KOPT-K1 (cell line): ENCODE measurements at regions not wholly inside any gene's neighbourhood (a gene's known extent, or its start where the extent isn't known, plus 50 kb on each side); places are given as distances from the start of the nearest gene placed in this dataset.

Source experiments
- H3K27ac ChIP-seq: fragments of 200-600 bp; sonication (generic); 2 replicates; pipeline ENCODE4 v1.5.1; 2016; ENCODE audit warnings: antibody characterized with exemption, mild to moderate bottlenecking, low read depth, low read length; ENCODE audit not compliant: poor library complexity, severe bottlenecking
- H3K36me3 ChIP-seq: fragments of 200-600 bp; sonication (generic); 2 replicates; pipeline ENCODE4 v1.5.1; 2017; ENCODE audit warnings: antibody characterized with exemption, mild to moderate bottlenecking, low read length, moderate library complexity; ENCODE audit not compliant: insufficient read depth
- H3K9me3 ChIP-seq: fragments of 200-600 bp; sonication (generic); 2 replicates; pipeline ENCODE4 v1.5.1; 2017; ENCODE audit warnings: antibody characterized with exemption, low read length, mild to moderate bottlenecking; ENCODE audit not compliant: insufficient read depth, poor library complexity, severe bottlenecking

DNA sequence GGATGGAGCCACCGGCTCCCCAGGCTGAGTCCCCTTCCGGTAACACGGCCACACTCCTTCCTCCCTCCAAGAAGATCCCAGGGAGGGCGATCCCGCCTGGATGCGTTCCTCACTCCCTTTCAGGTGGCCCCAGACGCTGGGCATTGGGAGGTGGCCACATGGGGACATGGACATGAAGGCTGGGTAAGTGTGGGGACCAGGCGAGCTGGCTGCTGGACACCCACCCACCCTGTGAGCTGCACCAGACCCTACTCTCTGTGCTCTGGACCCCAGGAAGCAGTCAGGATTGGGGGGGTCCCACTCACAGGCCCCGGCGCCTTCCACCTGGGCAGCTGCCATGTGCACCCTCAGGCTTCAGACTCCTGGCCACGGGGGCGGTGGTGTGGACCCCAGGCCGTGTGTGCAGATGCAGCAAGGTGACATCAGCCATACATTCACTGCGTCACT lies 932.8 kb downstream of the BRD1 start:
- no peaks in the 10 kb centered on the region for H3K9me3 ChIP-seq
- no peaks in the 10 kb centered on the region for H3K36me3 ChIP-seq

DNA sequence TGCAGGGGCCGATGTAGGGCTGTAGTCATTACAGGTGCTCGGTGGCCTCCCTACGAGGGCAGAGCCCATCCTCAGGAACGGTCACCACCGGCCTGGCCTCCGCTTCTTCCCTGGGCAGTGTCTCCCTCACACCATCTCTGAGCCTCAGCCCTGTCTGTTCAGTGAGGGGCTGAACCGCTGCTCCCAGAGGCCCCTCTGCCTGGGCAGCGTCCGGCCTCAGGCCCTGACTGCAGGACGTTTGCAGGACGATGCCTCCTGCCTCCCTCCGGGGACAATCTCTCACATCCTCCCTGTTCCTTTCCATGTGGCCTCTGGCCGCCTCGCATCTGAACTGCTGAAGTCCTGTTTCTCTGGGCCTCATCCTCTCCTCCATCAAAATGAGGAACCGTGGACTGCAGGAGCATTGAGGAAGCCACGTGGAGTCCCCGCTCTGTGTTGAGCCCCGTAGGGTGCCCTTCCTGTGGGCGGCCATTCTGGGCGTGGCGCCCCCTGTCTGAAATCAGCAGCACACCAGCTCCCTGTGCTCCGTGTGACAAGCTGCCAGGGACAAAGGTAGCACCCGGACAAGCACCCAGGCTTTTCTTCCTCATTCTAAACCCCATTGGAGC lies 933.5 kb downstream of the BRD1 start:
- no peak overlapping the region for H3K27ac ChIP-seq
- no peaks in the 10 kb centered on the region for H3K9me3 ChIP-seq
- H3K36me3 ChIP-seq, result no peaks in the 10 kb centered on the region

More for the DNA sequence above, 932.8 kb downstream of the BRD1 start:
- no peak overlapping the region for H3K27ac ChIP-seq

DNA sequence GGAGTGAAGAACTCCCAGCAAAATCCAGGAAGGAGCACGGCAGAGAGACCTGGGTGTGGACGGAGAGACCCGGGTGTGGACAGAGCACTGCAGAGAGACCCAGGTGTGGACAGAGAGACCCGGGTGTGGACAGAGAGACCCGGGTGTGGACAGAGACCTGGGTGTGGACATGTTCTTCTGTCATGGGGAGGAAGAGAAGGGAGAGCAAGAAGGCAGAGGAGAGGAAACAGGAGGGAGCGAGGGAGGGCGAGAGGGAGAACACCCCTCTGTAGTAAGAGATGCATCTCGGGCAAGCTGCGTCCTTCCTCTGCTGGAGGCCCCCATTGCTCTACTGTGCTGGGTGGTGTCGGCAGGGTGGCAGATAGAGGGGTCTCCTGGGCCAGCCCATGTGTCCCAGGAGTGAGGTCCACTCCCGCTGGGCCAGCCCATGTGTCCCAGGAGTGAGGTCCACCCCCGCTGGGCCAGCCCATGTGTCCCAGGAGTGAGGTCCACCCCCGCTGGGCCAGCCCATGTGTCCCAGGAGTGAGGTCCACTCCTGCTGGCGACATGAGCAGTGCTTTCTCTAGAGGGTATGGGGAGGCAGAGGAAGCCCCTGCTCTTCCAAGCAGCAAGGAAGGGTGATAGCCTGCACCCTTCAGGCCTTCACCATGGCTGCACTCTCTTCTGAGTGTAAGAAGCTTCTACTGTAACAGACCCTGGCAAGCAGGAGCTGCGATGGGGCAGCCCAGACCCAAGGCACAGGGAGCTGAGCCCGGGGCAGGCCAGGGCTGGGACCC lies 934.2 kb downstream of the BRD1 start:
- Histone ChIP-seq H3K9me3 (no peaks in the 10 kb centered on the region), H3K27ac (no peak overlapping the region), H3K36me3 (no peaks in the 10 kb centered on the region)

DNA sequence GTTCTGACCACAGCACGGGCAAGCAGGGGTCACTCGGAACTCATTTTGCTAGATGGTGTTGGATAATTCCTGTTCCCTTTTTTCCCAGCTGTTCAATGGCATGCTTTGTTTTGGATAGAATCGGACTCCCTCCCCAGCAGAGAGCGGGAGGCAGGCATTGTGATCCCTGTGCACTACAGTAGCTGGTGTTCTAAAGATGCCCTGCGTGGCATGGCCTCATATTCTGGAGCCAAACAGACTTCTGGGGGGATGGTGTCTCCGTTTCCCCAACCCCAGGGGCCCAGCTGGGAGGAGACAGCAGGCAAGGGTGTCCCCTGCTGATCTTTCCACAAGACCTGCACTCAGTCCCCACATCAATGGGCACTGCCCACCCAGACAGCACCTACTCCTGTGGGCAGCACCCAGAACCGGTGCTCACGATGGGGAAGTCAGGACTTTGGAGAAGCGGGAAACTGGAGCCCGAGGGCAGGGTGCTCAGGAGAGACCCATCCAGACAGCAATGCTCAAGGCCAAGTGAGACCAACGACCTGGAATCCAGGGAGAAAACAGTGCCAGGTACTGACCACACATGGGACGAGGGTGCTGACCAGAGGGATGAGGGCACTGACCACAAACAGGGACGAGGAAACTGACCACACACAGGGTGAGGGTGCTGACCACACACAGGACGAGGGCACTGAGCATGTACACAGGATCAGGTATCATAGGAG lies 934.9 kb downstream of the BRD1 start:
- H3K27ac ChIP-seq, result no peak overlapping the region
- no peaks in the 10 kb centered on the region for H3K9me3 ChIP-seq
- H3K36me3 ChIP-seq, result no peaks in the 10 kb centered on the region

DNA sequence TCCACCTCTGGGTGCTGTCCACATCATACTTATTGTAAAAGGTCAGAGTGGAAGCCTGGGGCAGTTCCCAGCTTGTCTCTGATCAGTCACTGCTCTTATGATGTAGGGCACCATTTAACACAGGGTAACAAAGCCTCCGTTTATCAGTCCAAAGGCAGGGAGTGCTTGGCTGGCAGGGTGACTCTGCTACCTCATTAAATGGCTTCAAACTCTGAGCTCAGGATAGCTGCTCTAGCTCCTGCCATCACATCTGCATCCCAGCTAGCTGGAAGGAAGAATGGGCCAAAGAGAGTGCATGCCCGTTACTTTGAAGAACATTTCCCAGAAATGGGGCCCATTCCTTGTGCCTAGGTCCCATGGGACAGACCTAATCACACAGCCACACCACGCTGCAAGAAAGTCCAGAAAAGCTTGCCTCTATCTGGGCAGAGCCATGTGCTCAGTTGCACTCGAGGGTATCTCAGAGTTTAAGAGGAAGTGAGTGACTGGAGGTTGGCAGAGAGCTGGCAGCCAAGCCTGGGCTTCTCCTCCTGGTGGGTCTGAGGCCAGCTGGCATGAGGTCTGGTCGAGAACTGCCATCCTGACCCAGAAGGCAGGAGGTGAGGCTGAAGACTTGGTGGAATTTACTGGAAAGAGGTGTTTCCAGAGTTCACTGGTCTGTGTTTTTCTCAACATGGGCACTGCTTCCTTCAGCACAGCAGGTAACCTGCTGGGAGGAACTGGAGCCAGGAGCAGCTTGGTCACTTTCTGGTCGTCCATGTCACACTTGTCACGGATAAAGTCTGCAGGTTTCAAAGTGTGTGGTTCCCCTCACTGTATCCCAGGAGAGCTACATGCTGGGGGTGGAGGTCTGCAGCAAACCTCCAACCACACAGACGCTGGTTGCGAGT lies 935.7 kb downstream of the BRD1 start:
- H3K9me3 ChIP-seq, result no peaks in the 10 kb centered on the region
- H3K27ac ChIP-seq, result no peak overlapping the region
- H3K36me3 ChIP-seq, result no peaks in the 10 kb centered on the region

DNA sequence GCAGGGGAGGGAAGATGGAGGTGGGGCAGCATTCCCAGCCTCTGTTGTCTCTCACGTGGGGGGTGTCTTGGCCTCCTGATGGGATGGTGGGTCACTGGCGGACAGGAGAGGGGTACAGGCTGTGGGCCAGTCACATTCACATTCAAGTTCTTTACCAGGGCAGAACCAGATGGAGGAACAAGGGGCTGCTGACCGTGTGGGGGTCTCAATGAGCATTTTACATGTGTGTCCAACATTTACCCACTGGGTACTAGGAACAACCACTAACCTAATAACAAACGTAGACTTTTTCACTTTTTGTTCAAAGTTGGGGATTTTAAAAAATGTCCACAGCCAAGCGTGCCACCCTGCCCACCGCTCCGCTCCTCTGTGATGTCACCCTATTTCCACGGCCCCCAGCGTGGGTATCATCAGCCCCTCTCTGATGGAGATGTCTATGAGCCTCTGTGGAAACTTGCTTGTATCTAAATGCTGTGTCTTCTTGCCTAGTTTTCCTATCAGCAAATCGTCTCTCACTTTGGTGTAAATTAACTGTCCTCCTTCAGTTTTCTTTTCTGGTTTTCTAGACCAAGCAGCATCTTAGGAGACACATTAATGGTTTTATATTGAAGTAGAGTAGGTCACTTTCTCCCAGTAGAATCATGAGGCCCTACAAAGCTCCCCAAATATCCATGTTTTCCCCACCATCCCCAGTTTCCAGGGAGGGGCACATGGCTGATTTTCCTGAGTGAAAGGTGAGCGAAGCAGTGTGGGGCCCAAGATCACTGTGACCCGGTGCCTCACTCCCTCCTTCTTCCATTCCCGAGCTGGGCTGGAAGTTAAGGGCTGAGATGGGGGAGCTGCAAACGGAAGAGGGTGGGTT lies 936.7 kb downstream of the BRD1 start:
- Histone ChIP-seq H3K9me3 (no peaks in the 10 kb centered on the region), H3K36me3 (no peaks in the 10 kb centered on the region)

DNA sequence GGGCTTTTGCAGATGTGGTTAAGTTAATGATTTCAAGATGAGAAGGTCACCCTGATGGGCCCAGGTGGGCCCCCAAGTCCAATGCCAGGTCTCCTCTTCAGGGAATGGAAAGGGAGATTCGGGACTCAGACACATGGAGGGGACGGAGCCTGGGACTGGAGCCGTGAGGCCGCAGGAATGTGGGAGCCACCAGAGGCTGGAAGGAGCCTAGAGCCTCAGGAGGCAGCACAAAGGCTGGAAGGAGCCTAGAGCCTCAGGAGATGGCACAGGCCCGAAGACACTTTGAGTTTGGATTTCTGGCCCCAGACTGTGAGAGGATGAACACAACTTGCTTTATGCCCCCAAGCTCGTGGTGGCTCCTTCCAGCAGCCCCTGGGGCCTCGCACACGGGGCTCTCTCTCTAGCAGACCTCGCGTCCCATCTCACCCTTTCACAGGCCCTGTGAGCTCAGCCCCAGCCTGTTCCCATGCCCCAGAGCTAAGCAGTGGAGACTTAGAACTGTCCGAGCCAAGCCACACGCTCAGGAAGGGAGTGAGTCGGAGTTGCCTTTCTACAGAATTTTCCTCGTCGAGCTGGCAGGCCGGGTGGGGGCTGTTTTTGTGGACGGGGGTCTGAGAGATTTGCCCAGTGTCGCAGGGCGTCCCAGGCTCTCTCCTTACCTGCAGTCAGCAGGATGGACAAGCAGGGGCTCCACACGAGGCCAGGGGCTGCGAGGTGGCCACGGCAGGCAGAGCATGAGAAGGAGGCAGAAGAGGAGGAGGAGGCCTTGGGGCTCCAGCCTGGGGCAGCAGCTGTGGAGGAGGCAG lies 937.6 kb downstream of the BRD1 start:
- Histone ChIP-seq H3K36me3 (no peaks in the 10 kb centered on the region), H3K27ac (no peak overlapping the region), H3K9me3 (no peaks in the 10 kb centered on the region)

More for the DNA sequence above, 936.7 kb downstream of the BRD1 start:
- no peak overlapping the region for H3K27ac ChIP-seq

DNA sequence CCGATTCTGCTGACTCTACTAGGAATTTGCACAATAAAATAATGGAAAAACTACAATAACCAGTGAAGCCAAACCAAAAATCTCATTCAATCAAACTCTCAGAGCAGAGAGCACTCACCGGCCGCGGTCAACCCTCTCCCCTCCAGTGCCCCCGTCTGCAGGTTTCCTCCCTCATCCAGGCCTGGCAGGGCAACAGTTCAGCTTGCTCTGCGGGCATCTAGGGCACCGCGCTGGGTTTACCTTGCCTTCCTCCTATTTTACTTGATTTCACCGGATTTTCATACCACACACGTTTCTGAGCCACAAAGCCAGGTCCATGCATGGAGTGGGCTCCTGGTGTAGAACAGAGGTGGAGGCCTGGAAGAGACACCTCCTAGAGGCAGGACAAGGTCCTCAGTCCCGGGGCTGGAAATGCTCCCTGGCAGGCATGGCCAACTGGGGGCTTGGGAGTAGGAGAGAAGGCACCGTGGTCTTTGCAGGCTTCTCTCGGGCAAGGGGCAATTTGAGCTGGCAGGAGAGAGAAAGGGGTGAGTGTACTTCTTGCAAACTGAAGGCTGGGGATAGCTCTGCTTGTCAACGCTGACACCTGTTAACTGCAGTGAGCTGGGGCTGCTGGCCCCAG lies 938.4 kb downstream of the BRD1 start:
- H3K9me3 ChIP-seq, result no peaks in the 10 kb centered on the region
- no peaks in the 10 kb centered on the region for H3K36me3 ChIP-seq

DNA sequence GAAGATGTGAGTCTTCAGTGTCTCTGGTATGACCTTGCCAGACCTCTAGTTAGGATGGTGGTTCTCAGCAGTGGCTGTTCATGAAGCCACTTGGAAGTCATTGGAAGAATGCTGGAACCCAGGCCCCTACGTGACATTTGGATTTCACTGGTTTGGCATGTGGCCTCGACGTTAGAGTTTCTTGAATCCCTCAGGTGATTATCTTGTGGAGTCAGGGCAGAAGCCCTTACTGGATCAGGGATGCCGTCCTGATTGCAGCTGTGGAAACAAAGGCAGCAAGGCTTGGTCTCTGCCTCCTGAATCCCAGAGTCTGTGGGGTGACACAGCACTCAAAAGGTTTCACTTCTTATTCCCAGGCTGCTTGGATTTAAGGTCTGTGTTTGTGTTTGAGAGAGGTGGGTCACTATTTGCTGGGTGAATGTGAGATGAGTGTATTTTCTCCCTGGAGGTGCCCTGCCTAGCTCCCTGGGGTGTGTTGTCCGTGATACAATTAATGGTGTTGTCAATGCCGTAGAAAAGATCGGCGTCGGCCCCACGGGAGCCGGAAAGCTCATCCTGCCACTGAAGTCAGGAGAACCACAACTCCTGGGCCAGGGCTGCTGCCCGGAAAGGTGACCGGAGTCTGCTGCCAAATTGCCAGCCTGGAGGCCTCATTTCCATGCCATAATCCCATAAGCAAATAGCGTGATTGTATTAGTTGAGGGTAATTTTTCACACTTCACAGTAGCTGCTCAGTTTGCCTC lies 939.0 kb downstream of the BRD1 start:
- no peaks in the 10 kb centered on the region for H3K9me3 ChIP-seq
- no peak overlapping the region for H3K27ac ChIP-seq
- H3K36me3 ChIP-seq, result no peaks in the 10 kb centered on the region

More for the DNA sequence above, 938.4 kb downstream of the BRD1 start:
- no peak overlapping the region for H3K27ac ChIP-seq

DNA sequence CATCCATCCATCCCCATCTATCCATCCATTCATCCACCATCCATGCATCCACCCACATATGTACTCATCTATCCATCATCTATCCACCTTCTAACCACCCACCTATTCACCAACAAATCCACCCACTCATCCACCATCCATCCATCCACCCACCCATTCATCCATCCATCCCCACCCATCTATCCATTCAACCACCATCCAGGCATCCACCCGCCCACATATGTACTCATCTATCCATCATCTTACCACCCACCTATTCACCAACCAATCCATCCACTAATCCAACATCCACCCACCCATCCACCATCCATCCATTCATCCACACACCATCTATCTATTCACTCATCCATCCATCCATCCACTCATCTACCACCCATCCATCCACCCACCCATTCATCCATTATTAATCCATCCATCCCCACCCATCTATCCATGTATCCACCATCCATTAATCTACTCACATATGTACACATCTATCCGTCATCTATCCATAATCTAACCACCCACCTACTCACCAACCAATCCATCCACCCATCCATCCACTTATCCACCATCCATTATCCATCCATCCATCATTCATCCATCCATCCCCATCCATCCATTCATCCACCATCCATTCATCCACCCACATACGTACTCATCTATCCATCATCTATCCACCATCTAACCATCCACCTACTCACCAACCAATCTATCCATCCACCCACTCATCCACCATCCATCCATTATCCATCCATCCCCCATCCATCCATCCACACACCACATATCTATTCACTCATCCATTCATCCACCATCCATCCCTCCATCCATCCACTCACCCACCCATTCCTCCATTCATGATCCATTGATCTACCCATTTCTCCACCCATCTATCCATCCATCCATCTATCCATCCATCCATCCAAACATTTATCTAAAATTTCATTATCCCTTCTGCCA lies 940.0 kb downstream of the BRD1 start:
- H3K27ac ChIP-seq, result no peak overlapping the region
- no peaks in the 10 kb centered on the region for H3K36me3 ChIP-seq
- H3K9me3 ChIP-seq, result no peaks in the 10 kb centered on the region

DNA sequence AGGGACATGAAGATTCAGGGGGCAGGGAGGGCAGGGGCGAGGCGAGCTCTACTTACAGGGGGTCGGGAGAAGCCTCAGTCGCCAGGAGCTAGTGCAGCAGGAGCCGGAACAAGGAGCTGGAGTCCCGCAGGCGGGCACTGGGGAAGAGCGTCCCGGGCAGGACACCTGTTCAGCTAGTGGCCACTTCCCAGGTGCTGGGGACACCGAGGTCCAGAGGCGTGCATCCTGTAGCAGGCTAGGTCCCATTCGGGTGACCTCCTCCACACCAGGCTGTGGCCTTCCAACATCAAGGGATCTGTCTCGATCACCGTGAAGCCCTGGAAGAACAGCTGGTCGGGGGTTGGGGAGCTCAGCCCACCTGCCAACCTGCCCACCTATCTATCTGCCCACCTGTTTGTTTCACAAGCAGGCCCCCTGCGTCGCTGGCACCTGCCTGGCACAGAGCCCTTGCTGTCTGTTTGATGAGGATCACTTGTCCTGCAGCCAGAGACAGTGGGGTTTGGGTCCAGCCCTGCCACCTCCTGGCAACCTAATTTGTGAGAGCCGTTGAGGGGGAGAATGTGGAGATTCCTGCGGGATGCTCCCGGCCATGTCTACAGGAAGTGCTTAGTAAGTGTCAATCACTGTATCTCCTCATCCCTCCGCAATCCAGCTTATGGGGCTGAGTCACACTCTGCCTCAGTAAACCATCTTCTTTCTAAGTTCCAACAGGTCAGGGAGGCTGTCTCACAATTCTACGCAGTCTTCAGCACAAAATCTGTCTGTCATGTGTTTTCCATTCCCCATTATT lies 940.9 kb downstream of the BRD1 start:
- no peaks in the 10 kb centered on the region for H3K9me3 ChIP-seq
- H3K36me3 ChIP-seq, result no peaks in the 10 kb centered on the region
- H3K27ac ChIP-seq, result no peak overlapping the region
